ENCODE measurements at regions not wholly inside any gene's neighbourhood (a gene's known extent, or its start where the extent isn't known, plus 50 kb on each side); places are given as distances from the start of the nearest gene placed in this dataset.
"Not testable (repeated sequence)": the region's sequence is repeated elsewhere in the genome, so short reads cannot be mapped to it uniquely, and the experiment has no call there.

GRCh38 chr5:101292199-101292598, 389.1 kb upstream of the ST8SIA4 start:
- Mint-ChIP-seq H3K27ac (ENCODE audit: unreplicated experiment) (no peak overlapping the region), H3K27me3 (ENCODE audit: low read depth) (no peaks in the 10 kb centered on the region), H3K4me1 (no peaks in the 10 kb centered on the region), H3K36me3 (ENCODE audit: low read depth) (no peaks in the 10 kb centered on the region), H3K9me3 (no peaks in the 10 kb centered on the region), H3K4me3 (no peak overlapping the region)
- no peak for DNase-seq (ENCODE audit: low read depth, low spot score)
- no peak for TF ChIP-seq CTCF (conservative IDR thresholded peaks at IDR 0.05)

GRCh38 chr5:101290761-101291160, 387.7 kb upstream of the ST8SIA4 start:
- DNase-seq (ENCODE audit: low read depth, low spot score); H3K36me3 Mint-ChIP-seq (ENCODE audit: low read depth); H3K27ac Mint-ChIP-seq (ENCODE audit: unreplicated experiment); H3K4me1 Mint-ChIP-seq; H3K4me3 Mint-ChIP-seq; H3K9me3 Mint-ChIP-seq; H3K27me3 Mint-ChIP-seq (ENCODE audit: low read depth): not testable (repeated sequence)

- Mint-ChIP-seq H3K9me3 (no peaks in the 10 kb centered on the region), H3K27me3 (ENCODE audit: low read depth) (no peaks in the 10 kb centered on the region), H3K36me3 (ENCODE audit: low read depth) (no peaks in the 10 kb centered on the region), H3K27ac (ENCODE audit: unreplicated experiment) (no peak overlapping the region), H3K4me1 (no peaks in the 10 kb centered on the region), H3K4me3 (no peak overlapping the region)
- DNase-seq (ENCODE audit: low read depth, low spot score) = no peak
- no peak for TF ChIP-seq CTCF (conservative IDR thresholded peaks at IDR 0.05)
Measured at GRCh38 chr5:101288633-101289032, 385.6 kb upstream of the ST8SIA4 start.

GRCh38 chr5:101284736-101285375, 381.8 kb upstream of the ST8SIA4 start:
- H3K9me3 Mint-ChIP-seq = no peaks in the 10 kb centered on the region
- no peak for DNase-seq (ENCODE audit: low read depth, low spot score)
- H3K27ac Mint-ChIP-seq (ENCODE audit: unreplicated experiment) = no peak overlapping the region
- no peak for TF ChIP-seq CTCF (conservative IDR thresholded peaks at IDR 0.05)
- H3K4me3 Mint-ChIP-seq = no peak overlapping the region
- no peaks in the 10 kb centered on the region for H3K27me3 Mint-ChIP-seq (ENCODE audit: low read depth)
- H3K4me1 Mint-ChIP-seq = no peaks in the 10 kb centered on the region
- no peaks in the 10 kb centered on the region for H3K36me3 Mint-ChIP-seq (ENCODE audit: low read depth)

- H3K4me1 Mint-ChIP-seq; H3K27me3 Mint-ChIP-seq (ENCODE audit: low read depth); H3K36me3 Mint-ChIP-seq (ENCODE audit: low read depth); DNase-seq (ENCODE audit: low read depth, low spot score); H3K4me3 Mint-ChIP-seq; H3K27ac Mint-ChIP-seq (ENCODE audit: unreplicated experiment); H3K9me3 Mint-ChIP-seq: not testable (repeated sequence)
Measured at GRCh38 chr5:101283938-101284337, 380.9 kb upstream of the ST8SIA4 start.

GRCh38 chr5:101278917-101279316, 375.8 kb upstream of the ST8SIA4 start:
- H3K36me3 Mint-ChIP-seq (ENCODE audit: low read depth) = no peaks in the 10 kb centered on the region
- no peak for TF ChIP-seq CTCF (conservative IDR thresholded peaks at IDR 0.05)
- H3K4me3 Mint-ChIP-seq = no peak overlapping the region
- H3K9me3 Mint-ChIP-seq = no peaks in the 10 kb centered on the region
- DNase-seq (ENCODE audit: low read depth, low spot score) = no peak
- no peaks in the 10 kb centered on the region for H3K27me3 Mint-ChIP-seq (ENCODE audit: low read depth)
- no peaks in the 10 kb centered on the region for H3K4me1 Mint-ChIP-seq
- no peak overlapping the region for H3K27ac Mint-ChIP-seq (ENCODE audit: unreplicated experiment)
